ENCODE measurements at regions not wholly inside any gene's neighbourhood (a gene's known extent, or its start where the extent isn't known, plus 50 kb on each side); places are given as distances from the start of the nearest gene placed in this dataset.
A peak's percentile ranks its signal among the peaks of the same experiment; 100 is the strongest.

DNA sequence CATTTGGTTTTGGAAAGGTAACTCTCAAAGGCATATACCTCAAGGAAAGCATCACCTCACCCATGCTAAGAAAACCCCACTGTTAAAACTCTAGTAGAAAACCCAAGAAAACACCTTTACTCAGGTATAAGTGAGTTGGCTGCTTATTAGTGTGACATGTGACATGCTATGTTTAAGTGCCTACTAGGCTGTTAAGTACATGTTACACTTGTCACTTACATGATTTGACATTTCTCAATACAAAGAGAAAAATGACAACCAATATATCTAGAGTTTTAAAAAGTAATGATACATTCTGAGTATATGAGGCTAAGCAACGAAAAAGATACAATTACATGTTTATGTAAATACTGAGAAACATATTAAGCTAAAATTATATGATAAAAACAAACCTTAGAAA is 1548.3 kb upstream of the TENM3 start:
- DNase-seq, result no peak

DNA sequence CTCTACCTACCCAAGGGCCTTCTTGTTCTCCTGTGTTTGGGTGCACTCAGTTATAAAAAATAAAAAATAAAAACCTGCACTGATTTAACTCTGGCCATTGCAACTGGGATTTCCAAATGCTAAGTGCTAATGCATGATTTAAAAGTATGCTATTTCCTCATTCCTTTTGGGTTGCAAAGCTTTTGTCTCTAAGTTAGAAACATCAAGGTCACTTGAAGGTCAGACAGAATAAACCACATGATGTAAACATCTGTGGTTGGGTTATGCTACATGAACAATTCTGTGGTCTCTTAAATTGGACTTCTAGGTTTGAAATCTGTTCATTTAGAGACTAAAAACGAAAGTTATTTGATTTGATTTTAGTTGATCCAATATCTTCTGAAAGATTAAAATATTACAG is 1547.4 kb upstream of the TENM3 start:
- DNase-seq, result peak; percentile 79

DNA sequence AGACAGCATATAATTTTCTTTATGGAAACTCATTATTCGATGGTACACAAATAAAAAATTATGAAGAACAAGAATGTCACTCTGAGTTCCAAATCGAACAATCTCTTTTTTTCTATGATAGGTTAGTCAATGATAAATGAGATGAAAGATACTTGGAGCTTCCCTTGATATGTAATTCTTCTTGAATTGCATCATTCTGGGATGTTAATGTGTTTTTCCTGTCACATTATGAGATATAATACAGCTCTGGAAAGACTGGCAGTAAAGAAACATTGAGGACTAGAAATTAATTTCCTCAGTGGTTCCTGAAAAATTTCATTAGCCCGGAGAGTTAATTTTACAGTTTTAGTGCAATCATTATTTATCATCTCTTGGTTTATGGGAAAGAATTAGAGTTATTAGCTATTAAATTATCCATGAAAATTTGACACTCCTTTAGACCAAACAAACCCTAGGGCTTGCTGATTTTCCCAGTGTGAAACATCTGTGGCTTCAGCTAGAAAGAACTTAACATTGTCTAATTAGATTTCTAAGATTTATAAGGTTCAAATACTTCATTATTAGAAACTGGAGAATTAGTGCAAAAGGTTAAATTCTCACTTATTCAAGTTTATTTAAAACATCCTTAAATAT is 1546.6 kb upstream of the TENM3 start:
- DNase-seq, result no peak

DNA sequence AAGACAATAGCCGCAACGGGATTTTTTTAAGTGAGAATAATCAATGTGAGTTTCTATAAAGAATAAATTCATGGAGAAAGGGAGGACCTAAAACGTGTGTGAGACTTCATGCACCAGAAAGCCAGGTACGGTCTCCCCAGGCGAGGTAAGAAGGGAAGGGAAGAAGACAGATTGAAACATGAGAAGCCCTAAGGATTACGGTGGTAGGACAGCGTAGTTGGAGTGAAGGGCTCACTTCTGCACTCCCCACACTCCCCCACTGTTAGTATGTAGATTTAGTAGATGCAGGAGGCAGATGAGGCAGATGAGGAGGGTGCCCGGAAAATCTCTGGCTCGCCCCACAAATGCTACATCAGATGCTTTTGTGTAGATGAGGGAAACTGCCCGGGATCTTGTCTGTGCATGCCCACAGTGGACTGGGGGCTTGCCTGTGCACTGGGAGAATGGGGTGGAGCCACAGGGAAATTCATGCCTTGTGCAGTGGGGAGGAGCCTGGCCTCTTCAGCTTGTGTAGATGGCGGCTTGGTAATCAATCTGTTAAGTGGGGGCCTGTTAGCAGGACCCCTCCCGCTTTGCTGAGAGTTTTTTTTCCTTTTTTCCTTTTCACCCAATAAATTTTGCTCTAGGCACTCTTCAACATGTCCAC is 1544.5 kb upstream of the TENM3 start:
- no peak for DNase-seq

DNA sequence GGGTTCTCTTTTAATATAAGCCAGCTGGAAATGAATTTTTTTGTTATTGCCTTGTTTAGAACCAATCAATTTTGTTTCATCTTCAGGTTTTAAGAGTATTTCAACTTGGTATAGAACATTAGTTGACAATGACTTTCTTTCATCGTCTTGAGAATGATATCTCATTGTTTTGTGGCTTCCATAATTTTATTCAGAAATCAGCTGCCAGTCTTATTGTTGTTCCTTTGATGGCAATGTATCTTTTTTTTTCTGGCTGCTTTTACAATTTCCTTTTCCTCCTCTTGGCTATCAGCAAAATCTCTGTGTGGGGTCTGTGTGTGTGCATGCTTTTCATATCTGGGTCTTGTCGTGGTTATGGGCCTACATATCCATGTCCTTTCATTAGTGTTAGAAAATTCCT is 1536.4 kb upstream of the TENM3 start:
- no peak for DNase-seq

DNA sequence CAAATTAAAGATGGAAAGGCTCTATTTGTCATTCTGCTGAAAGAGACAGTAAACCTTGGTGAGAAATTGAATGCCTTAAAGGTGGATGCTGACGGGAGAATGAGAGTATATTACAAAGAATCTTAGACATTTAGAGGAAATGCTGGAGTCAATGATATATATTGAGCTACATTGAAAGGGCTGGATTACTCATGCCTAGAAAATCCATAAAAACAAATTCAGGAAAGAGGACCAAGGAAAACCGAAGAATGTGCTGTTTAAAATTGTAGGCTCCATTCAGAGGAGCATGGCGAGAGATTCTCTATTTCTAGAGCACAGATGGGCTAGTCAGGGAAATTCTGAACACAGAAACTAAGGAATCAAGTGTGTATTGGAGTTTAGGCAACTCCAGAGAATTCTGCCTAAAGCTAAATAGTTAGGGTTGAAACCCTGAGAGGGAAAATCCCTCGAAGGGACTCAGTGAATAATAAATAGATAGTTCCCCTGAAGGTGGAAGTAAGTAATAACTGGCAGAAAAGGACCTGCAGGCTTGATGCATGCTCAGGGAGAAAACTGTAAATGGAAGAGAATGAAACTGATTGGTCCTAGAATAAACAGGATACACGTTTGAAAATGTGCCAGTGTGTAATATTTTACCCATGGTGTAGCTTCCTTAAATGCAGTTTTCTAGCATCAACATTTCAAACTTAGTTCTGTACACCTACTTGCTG is 1532.4 kb upstream of the TENM3 start:
- DNase-seq, result peak; percentile 11

DNA sequence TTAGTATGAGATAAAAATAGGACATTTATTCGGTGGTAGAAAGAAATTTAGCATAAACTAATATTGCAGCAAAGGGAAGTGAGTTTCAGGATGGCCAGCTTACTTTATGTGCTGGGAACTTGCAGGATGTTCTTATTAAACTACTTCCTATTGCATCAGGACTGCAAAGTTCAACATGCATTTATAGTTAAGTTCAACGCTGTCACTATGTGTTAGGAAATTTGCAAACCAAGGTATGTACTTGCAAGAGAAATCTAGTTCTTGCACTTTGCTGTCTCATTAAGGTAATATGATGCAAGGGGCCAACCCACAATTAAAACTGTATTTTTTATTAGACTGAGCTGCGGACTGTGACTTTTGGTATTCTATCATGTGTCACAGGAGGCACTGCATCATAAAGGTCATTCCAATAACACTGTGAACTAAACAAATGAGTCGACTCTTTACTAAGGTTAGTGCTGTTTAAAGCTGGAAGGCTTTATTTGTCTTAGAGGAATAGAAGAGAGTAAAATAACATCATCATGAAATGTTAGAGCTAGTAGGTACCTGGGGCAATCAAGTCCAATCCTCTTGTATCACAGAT is 1525.7 kb upstream of the TENM3 start:
- DNase-seq, result no peak

DNA sequence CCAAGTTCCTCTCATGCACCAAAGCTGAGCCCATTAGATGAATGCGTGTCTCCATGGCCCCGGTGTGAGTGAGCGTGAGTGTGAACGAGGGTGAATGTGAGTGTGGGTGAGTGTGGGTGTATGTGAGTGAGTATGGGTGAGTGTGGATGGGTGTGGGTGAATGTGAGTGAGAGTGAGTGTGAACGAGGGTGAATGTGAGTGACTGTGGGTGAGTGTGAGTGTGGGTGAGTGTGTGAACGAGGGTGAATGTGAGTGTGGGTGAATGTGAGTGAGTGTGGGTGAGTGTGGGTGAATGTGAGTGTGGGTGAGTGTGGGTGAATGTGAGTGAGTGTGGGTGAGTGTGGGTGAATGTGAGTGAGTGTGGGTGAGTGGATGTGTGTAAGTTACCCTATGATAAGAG is 1521.8 kb upstream of the TENM3 start:
- no peak for DNase-seq

DNA sequence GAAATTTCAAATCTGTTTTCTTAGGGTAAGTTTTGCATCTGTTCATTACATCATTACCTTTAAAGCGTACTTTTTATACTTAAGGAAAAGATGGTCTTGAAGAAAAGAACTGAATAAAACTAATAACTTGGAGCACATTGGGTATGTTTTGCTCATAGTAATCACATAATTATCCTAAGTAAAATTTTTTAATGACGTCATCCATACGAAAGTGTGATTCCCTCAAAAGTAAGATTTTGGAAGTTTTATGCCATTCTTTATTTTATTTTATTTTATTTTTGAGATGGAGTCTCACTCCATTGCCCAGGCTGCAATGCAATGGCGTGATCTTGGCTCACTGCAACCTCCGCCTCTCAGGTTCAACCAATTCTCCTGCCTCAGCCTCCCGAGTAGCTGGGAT is 1516.6 kb upstream of the TENM3 start:
- DNase-seq, result no peak

DNA sequence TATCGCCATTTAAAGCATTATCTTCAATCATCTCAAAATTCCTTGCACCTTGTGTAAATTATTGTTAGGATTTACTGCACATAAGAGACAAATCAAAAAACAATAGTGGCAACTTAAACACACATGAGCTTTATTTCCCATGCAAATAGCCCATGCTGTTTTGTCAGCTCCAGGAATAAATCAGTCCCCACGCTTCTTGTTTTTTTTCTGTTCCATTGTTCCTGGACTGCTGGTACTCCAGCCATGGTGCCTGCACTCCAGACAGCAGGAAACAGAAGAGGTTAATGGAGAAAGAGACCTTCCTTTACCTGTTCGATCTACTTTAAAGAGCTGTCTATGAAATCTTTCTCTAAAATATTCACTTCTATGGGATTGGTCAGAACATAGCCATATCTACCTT is 1515.7 kb upstream of the TENM3 start:
- no peak for DNase-seq

DNA sequence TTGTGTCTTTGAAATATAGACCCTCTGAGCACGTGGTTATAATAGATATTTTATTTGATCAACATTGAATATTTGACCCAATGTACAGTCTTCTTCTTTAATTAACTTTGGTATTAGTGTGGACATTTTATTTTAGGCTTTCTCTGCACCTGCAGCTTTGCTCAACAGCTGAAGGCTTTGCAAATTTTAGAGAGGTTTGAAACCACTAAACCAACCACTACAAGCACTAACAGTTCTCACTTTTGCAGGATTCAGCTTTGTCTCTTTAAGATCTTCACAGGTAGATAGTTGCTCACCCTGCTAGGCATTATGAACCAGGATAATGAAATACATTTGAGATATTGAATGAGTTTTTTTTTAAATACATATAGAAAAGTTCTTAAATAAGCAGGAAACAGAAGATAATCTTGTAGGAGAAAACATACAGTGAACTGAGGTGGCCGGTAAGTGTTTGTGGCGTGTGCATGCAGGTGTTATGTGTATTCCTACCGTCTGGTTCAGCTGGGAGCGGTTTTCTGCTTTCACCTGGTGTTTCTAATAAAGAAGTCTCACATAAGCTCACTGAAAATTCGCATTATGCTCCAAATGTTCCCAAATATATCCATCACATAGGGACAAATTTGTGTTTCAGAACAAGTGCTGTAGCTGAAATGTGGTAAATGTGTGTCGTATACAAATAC is 1508.3 kb upstream of the TENM3 start:
- no peak for DNase-seq

DNA sequence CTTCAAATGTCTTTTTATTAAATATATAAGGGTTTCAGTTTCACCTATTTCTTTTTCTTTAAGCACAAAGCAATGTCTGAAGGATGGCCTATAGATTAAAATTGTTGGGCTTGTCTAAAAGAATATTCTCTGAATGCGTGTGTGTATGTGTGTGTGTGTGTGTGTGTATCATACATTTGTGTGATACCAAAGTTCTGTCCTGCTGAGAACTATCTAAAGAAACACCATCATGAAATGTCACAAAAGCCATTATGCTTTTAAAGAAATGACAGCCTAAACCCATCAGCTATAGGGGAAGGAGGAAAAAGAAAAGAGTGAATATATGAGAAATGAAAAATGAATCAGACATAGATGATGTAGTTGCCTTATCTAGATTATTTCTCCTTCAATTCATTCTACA is 1501.5 kb upstream of the TENM3 start:
- DNase-seq, result no peak

DNA sequence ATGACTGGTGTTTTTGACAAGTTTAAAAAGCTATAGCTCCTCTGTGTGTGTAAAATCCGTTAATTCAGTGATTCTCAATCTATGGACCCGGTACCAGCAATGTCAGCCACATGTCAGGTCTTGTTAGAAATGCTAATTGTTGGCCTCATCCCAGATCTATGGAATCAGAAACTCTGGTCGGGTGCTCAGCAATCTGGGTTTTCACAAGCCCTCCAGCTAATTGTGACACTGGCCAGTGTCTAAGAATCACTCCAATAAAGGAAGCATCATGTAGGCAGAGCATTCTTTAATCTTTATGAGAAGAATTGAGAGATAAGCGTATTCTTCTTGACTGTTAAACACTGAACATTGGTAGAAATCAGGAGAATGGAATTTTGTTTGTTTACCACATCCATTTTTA is 1498.2 kb upstream of the TENM3 start:
- no peak for DNase-seq

DNA sequence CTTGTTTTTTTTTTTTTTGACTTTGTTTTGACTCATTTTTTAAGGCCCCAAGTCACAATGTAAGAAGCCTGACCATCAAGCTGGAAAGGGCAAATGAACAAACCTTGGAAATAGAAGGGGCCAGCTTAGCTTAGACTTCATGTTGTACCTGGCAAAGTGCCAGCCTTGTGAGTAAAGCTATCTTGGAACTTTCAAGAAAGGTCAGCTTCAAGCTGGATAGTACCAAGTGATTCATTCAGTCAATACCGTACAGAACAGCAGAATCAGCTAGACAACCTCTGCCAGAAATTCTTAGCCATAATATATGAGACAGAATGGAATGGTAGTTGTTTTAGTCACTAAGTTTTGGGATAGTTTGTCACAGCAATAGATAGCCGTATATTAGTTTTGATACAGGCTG is 1492.2 kb upstream of the TENM3 start:
- DNase-seq, result peak; percentile 11

DNA sequence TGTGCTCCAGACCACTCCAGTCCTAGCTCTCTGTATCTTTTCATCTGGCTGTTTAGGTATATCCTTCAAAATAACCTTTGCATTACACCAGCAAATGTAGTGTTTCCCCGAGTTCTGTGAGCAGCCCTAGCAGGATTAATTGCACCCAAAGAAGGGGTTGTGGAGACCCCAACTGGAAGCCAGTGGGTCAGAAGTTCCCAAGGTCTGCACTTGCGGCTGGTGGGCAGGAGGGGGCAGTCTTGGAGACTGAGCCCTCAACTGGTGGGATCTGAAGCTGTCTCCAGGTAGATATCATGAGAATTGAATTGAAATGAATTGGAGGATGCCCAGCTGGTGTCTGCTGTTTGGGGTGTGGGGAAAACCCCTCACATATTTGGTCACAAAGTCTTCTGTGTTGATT is 1485.3 kb upstream of the TENM3 start:
- no peak for DNase-seq

DNA sequence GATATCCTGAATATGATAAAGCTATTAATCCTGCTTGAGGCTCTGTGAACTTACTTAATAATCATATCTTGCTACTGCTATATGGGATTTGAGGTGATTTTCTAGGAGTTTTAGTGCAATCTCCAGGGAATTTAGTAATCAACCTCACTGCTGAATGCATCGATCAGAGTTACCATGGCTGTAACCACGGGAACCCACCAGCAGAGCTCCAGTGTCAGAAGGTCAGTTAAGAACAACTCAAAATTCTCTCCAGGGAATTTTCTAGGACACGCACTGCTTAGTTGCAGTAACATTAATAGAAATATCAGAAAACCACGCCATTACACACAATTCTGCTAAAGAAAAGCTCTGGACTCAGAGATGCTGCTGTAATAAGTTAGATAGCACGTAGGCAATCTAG is 1477.2 kb upstream of the TENM3 start:
- no peak for DNase-seq

DNA sequence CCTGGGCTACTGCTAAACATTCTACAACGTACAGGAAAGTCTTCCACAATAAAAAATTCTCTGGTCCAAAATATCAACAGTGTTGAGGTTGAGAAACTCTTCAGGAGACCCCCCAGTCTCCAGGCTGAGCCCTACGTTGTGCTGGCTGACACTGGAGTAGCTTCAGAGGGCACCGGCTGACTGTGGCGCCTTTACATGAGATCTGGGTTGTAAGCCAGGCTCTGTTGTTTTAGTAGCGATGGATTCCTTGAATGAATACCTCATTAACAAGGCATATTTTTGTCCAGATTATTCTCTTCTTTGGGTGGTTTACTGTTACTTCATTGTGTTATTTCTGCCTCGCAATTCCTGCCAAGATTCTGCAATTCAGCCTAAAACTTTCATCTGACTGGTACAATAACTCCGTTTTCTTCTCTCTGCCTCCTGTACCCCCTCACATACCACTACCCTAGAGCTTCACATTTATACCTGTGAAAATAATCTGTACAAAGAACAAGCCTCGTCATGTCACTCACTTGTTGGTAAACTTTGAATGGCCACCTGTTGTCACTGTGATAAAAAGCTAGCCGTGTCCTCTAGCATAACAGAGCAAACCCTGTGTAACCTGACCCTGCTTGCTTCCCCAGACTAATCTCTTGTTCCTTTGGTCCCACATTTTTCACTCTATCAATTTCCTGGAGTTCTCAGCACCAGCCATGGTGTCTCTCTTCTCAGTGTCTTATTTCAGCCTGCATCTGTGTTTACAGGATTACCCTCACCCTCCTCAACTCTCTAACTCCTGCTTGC is 1476.1 kb upstream of the TENM3 start:
- DNase-seq, result no peak

DNA sequence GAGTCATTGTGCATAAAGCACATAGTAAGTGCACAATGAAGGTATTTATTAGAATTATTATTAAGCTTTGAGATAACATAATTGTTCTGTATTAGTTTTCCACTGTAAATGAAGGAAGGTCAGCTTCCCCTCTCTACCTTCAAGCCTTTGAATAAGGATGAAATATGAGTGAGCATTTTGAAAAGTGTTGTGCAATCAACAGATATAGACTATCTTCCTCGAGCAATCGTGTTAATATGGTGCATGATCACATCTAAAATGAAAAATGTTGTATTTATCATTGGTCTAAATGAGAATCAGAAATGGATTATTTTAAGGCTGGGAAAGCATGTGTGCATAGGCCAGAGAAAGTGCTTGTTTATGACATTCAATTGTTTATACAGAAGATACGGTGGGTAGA is 1474.6 kb upstream of the TENM3 start:
- no peak for DNase-seq

DNA sequence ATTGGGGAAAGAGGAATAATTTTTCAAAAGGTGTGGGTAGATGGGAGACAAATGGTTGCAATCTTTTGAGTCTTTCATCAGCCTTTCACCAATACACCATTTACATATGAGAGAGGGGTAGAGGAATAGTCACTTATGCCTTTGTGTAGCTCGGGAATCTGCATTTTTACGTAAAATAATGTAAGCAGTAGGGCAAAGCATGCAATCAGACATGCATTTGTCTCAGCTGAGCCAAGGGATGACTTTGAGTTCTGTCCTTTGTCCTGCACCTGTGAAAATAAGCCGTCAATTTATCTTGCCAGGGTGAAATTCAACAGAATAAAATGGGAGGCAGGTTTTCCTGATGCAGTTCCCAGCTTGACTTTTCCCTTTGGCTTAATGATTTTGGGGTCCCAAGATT is 1473.4 kb upstream of the TENM3 start:
- DNase-seq, result no peak

DNA sequence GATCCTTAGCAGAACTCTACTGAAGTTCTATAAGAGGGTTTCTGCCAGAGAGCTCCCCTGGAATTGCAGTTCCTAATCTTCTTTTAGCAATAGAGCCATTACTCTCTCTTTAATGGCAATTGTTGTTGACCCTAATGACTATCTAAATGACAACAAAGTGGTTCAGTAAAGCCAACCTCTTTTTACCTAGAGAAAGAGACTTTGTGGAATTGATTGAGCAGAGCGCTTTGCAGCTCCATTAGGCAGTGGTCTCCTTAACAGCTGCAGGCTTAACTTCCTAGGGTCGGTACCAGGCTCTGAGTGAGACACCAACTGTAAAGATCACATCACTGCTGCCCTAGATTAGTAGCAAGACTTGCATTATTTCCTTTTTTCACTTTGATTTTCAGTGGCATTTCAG is 1472.9 kb upstream of the TENM3 start:
- DNase-seq, result no peak

DNA sequence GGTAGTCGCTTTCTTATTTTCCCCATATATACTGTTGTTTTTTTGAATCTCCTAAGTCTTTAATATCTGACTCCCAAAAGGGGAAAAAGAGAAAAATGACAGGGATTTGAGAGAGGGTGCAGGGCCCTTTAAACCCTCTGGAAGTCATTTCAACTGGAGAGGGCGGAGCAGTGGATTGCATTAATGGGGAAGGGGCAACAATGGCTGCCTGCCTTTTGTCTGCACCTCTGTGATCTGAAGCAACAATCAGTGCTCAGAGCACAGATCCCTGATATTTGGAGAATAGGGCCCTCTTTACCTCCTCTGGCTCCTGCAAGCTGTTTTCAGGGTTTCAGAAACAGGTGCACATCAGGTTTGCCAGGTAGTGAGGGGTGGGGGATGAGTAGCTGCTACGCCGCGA is 1458.3 kb upstream of the TENM3 start:
- no peak for DNase-seq

DNA sequence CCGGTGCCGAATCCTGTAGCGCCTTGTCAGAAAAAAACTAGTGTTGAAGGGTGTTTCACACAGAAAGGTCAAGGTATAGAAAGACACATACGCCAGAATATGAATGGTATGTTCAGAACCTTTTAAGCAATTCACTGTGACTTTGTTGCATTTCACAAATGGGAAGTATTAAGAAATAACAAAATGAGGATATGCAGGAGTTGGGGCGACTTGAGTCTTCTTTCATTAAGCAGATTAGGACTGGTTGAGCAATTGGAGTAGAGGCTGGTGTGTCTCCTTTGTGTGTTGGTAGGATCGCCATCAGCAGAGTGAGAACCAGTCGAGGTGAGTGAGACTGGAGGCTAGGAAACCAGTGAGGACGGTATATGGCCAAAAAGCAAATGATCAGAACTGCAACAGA is 1454.5 kb upstream of the TENM3 start:
- no peak for DNase-seq

DNA sequence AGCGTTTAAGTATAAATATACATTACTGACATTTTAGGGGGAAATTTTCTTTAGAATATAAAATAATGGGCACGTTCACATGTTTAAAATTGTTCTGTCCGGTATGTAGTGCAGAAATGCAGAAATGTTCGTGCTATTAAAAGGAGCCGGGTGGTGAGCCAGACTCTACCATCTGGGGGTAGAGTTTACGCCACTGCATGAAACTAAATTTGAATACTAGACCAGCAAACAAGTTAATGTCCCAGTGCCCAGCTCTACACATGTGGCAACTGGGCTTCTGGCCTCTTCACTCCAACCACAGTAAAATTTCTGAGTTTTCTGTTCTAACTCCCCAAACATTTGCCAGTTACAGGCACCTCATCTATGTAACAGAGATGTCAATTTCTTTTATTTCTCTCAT is 1453.3 kb upstream of the TENM3 start:
- no peak for DNase-seq
